ENCODE measurements at regions not wholly inside any gene's neighbourhood (a gene's known extent, or its start where the extent isn't known, plus 50 kb on each side); places are given as distances from the start of the nearest gene placed in this dataset.

DNA sequence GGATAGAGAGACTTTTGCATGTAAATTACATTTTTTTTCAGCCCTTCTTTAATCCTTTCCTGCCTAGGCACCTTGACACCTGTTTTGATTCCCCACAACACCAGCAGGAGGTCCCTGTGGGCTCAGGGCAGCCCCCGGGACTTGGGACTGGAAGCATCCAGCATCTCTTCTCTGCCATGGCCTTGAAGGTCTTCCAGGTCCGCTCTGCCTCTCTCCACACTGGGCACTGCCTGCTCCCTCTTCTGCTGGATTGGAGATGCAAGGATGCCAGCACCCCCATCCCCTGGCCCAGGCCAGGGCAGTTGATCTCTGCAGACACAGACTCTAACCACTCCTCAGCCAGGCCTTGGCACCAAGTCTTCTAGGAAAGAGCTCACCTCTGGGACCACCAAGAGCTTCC is 134.5 kb upstream of the C14orf180 start:
- TF ChIP-seq SIN3A (IDR thresholded peaks at IDR 0.05; ENCODE audit: borderline replicate concordance, insufficient read depth, low read length) (no peak), REST (IDR thresholded peaks at IDR 0.05; ENCODE audit: insufficient read depth in 1 of 2, low read depth in 2 of 2, low read length in 2 of 2) (no peak)
